Adrenal gland (tissue), 5 donors: ENCODE measurements at regions not wholly inside any gene's neighbourhood (a gene's known extent, or its start where the extent isn't known, plus 50 kb on each side); places are given as distances from the start of the nearest gene placed in this dataset.
"Not testable (repeated sequence)": the region's sequence is repeated elsewhere in the genome, so short reads cannot be mapped to it uniquely, and the experiment has no call there.

Experiments
- POLR2A ChIP-seq, 2 donors: fragments of 450-650 bp; IDR thresholded peaks; one replicate each; pipeline ENCODE4 v1.6.1; 2017; ENCODE audit warnings: antibody characterized with exemption in 2 of 2, mild to moderate bottlenecking in 2 of 2, moderate library complexity in 1 of 2
- TF ChIP-seq, protein P1 (sequence below), 6 experiments: fragments of 450-650 bp in 4 of 6; fragments of 200-600 bp in 2 of 6; sonication (generic) in 1 of 6; IDR thresholded peaks; 1 replicate in 5 of 6; 2 replicates in 1 of 6; pipeline versions ENCODE4 v1.5.1 to v1.8.0; 2016 to 2021; ENCODE audit warnings: antibody characterized with exemption in 6 of 6, mild to moderate bottlenecking in 2 of 6, moderate library complexity in 1 of 6
- donor health status: DM: no; HTN: no; CAD: no.

- TF ChIP-seq, protein P1, sequence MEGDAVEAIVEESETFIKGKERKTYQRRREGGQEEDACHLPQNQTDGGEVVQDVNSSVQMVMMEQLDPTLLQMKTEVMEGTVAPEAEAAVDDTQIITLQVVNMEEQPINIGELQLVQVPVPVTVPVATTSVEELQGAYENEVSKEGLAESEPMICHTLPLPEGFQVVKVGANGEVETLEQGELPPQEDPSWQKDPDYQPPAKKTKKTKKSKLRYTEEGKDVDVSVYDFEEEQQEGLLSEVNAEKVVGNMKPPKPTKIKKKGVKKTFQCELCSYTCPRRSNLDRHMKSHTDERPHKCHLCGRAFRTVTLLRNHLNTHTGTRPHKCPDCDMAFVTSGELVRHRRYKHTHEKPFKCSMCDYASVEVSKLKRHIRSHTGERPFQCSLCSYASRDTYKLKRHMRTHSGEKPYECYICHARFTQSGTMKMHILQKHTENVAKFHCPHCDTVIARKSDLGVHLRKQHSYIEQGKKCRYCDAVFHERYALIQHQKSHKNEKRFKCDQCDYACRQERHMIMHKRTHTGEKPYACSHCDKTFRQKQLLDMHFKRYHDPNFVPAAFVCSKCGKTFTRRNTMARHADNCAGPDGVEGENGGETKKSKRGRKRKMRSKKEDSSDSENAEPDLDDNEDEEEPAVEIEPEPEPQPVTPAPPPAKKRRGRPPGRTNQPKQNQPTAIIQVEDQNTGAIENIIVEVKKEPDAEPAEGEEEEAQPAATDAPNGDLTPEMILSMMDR (IDR thresholded peaks at IDR 0.05), result not testable (repeated sequence)
- TF ChIP-seq POLR2A (IDR thresholded peaks at IDR 0.05), result not testable (repeated sequence)
Observed at GRCh38 chr7:65132256-65132655, 125.8 kb upstream of the ERV3-1 start.
